T1000 (cell line): ENCODE measurements at regions not wholly inside any gene's neighbourhood (a gene's known extent, or its start where the extent isn't known, plus 50 kb on each side); places are given as distances from the start of the nearest gene placed in this dataset.

Experiments used
- DNase-seq: peaks from one replicate; lab custom pipeline; 2025; ENCODE audit warnings: mixed read lengths; lab: John Stamatoyannopoulos, UW

DNA sequence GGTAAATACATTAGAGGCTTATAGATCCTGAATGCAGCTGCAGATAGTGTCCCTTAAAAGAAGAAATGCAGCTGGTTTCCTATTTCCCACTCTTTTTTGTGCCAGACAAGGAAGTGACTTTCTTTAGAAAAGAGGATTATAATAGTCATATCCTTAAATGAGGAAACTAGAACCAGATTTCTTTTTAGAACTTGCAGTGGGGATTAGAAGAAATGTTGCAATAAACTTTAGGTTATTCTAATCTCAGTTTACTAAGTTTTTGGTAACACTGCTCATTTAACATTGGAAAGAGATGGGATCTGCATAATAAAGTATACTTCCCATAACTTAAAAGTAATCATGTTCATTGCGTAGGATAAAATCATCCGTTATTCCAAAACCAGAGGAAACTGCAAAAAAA is 101.9 kb downstream of the SLIT2 start:
- DNase-seq: no peak

DNA sequence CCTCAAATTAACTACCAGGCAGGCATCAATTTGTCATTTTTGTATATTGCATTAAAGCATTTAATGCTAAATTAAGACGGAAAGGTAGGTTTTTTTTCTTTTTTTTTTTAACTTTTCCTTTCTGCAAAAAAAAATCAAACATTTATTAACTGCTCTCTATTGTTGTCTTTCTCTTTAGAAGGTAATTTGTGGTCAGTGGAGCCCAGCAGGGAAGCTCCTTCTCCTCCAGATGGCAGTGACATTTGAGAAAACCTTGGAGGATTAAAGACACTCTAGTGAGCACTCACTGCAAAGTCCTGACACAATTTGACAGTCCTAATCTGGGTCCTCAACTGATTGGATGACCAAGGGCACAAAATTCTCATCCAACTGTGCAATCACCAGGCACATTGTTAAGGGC is 102.4 kb downstream of the SLIT2 start:
- DNase-seq: no peak

DNA sequence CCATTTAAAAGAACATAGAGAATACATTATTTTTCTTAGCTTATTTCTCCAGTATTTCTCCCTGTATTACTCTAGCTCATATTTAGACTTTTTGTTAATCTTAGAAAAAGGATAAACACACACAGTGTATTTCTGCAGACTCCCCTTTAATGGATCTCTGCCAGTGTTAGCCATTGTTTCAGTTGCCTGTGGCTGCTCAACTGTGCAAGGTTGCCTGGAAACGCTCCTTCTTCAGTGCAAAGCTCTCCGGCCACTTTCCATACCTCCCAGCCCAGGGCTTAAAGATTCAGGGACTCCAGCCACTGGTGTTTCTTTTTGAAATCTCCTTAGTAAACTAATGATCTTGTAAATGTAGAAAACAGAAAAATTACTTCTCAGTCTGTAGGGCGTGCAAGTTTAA is 104.9 kb downstream of the SLIT2 start:
- no peak for DNase-seq

DNA sequence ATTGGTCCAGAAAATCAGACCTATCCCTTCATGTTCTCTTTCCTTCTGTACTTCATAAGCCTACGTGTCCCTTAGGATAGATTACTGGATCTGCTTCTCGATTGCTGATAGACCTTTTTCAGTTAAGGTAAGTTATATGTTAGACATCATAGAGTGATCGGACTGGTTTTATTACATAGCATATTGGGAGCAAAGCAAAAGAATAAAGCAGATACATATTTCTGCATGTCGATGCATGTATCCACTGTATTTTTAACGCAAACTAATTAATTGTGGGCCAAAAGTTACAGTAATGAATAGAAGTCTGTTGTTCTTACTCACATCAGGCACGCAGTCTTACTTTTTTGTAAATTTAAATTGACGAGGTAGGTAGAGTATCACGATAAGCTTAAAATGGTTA is 106.4 kb downstream of the SLIT2 start:
- no peak for DNase-seq

DNA sequence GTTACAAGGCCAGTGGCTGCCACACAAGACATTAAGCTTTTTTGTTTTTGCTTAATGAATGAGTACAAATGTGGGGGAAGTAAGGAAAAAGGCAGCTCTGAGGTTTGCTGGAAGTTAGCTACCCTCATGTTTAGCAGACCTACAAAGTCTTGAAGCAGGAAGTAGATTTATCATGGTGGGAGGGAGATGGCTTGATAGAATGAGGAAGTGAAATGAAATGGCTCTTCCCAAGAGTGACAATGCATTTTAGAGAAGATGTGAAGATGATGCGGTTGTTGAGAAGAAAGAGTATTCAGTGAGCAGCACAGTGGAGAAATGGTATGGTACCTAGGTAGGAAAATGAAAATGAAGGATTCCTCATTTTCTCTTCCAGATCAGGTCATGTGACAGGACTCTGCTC is 108.0 kb downstream of the SLIT2 start:
- no peak for DNase-seq

DNA sequence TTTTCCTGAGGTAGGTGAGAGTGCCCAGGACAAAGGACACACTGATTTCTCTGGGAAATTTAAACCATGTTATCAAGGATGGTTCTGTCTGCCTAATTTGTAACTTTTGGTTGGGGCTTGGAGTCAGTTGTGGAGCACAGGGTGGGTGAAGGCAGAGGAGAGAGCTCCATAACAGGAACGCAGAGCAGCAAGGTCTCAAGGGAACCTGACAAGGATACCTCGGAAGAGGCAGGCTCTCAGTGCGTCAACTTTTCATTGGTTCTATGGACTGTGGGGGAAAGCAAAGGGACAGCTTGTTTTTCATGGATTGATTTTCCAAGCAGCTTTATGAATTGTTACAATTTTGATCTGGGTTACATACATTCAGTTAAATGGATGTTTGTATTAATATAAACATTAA is 110.4 kb downstream of the SLIT2 start:
- no peak for DNase-seq

DNA sequence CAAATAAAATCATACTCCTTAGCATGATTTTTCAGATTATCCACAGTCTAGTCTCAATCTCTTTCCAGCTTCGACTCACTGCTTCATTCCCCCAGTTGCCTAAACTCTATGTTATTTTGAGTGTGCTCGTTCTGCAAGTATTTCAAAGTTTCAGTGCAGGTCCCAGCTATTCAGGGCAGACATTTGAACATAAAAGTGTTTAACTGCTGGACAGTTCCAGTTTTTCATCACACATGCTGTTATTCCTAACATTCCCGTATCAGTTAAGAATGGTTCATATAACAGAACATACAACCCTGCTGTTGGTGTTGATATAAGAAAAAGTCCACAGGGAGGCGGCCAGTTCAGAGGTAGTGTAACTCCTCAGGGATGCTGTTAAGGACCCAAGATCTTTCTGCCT is 113.3 kb downstream of the SLIT2 start:
- DNase-seq: no peak

DNA sequence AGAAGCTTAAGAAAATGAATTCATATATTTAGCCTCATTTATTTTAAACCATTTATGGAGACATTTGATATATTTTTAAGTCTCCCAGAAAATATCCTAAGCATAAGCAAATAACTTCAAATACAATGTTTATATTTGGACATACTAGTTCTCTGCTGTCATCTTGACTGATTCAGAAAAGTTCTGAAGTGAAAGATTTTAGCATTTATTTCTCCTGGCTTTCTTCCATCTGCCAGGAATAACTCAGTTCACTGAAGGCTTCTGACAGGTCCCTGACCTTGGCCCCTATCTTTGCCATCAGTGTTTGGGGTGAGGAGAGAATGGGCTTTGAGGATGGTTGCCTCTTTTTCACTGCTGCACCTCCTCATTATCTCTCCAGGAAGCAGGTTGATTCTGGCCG is 115.7 kb downstream of the SLIT2 start:
- DNase-seq: no peak

DNA sequence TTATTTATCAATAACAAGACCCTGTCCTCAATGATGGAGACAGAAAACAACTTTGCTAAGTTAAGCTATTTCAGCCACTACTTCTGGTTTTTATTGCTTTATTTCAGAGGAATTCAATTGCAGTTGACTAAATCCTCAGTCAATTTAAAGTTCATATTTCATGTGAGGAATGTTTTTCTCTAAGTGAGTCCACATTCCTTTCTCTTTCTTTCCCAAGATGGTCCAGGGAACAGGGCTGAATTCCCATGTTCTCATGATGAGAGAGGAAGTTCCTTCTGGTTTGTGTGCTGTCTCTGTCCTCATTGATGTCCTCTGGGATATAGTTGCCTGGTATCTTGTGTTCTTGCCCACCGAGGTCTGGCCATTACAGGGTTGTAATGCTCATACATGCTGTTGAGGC is 117.2 kb downstream of the SLIT2 start:
- DNase-seq: no peak

DNA sequence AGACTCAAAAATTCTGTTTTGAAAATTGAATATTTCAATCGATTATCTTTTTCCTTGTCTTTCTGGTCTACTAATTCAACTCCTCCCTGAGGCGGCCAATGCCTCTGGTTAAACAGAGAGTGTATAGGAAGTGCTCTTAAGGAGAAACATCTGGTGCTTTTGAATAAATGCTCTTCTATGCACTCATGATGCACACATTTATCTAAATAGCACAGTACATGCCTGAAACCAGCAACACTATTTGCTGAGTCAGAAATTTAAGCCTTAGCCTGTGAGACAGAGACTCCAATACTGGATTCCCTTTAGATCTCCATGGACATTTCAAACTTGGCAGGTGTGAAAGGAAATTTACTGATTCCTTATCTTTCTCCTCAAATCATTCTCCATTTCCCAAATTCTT is 118.6 kb downstream of the SLIT2 start:
- DNase-seq: no peak

DNA sequence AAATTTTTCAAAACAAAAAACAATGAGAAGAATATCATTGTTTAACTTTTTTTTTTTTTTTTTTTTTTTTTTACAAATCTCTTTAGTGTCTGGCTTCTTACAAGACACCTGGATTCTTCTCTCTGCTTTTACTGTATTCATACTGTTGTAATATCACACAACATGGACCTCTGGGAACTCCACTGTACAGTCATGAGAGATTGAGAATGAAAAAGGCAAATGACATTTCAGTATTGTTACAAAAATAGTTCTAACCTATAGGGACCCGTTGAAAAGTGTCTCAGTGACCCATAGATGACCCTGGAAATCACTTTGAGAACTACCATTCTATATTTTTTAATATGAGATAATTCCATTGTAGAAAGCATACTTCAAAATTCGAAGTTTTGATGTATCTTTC is 124.4 kb downstream of the SLIT2 start:
- DNase-seq: no peak

DNA sequence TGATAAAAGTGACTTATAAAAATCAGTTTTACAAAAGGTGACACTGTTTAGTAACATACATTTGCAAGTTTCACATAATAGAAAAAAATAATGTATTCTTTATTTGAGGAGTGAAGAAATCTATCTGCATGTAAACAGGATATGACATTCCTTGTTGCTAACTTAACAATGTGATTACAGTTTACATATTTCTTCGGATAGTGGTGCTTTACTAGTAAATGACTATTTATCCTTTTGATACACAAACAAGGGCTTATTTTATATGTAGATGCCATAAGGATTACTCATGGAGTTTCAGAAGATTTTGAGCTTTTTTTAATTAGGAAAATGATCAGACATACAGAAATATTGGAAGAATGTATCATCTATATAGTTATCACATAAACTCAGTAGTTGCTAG is 126.5 kb downstream of the SLIT2 start:
- no peak for DNase-seq

DNA sequence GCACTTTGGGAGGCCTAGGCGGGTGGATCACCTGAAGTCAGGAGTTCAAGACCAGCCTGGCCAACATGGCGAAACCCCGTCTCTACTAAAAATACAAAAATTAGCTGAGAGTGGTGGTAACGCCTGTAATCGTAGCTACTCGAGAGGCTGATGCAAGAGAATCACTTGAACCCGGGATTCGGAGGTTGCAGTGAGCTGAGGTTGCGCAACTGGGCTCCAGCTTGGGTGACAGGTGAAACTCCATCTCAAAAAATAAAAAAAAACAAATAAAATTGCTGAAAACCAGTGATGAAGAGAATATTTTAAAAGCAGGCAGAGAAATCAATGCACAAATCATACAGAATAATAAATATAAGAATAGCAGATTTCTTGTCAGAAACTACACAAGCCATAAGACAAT is 129.3 kb downstream of the SLIT2 start:
- no peak for DNase-seq

DNA sequence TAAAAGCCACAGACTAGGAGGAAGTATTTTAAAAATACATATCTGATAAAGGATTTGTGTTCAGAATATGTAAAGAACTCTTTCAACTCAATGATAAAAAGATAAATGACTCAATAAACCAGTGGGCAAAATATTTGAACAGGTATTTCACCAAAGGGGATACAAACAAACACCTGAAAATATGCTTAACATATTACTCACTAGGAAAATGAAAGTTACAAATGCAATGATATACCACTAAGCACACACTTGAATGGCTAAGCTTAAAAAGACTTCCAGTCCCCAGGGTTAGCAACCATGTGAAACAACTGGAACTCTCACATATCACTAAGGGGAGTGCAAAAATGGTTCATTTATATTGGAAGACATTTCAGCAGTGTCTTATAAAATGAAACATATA is 131.6 kb downstream of the SLIT2 start:
- DNase-seq: no peak

DNA sequence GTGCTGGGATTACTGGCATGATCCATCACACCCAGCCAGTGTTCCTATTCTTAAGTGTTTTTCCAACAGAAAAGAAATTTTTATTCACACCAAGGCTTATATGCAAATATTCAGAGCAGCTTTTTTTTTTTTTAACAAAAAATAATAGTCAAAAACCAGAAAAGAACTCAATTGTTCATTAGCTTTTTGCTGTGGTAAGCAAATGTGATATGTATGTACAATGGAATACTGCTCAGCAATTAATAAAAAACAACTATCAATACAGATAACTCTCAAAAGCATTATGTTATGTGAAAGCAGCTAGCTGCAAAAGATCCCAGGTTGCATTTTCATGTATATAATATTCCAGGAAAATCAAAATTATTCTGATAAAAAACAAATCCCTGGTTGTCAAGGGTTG is 132.3 kb downstream of the SLIT2 start:
- no peak for DNase-seq

DNA sequence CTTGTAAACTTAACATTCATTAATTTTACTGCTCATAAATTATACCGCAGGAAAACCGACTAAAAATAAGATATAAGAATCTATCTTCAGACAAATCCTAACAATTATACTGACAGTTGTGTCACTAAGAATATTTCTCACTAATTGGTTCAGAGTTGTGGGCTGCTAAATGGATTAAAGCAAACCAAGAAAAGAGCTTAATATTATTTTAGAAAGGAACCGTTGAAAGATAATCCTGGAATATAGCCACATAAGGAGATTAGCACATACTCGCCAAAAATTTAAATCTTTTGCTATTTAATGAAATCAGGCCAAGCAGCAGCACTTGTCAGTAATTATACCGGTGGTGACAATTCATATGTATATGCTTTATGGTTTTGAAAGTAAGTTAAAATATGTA is 132.8 kb downstream of the SLIT2 start:
- no peak for DNase-seq

DNA sequence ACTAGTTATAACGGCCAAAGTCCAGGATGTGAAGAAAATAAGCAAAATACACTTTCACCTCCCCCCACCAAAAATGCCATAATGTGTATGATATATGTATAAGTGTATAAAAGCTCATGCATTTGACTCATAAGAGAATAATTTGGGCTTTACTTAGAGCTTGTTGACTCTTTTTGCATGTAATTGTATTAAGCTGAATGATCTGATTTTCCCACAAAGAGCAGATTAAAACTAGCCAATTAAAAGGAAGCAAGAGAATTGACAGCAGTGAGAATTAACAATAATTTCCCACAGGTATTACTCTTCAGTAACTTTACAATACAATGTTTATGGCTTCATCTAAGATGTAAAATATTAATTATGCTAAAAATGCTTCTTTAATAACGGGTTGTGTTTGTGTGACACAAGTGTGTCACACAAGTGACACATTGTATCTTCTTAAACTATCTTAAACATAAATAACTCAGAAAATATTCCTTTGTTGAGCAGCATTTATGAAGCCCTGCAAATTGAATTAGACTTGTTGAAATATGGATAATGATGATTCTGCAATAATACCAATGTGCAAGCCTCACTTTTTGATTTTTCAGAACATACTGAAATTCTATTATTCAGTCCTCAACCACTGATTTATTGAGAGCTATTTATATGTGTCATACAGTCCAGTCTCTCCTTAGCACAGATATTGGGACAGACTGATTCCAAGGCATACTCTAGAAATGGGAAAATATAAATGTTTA is 134.5 kb downstream of the SLIT2 start:
- DNase-seq: no peak

DNA sequence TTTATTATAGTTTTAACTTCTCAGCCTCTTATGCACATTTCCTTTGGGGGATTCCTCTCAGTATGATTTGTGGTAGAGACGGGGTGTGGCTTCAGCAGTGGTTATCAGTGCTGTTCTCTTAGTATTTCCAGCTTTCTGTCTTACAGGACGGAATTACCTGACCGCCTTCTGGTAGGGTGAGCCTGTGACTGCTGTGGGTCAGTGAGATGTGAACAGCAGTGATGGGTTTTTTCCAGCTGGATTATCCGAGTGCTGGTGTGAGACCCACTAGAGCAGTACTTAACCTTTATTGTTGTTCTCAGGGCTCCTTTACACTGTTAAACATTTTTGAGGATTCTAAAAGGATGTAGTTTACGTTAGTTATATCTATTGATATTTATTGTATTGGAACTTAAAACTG is 135.2 kb downstream of the SLIT2 start:
- no peak for DNase-seq

DNA sequence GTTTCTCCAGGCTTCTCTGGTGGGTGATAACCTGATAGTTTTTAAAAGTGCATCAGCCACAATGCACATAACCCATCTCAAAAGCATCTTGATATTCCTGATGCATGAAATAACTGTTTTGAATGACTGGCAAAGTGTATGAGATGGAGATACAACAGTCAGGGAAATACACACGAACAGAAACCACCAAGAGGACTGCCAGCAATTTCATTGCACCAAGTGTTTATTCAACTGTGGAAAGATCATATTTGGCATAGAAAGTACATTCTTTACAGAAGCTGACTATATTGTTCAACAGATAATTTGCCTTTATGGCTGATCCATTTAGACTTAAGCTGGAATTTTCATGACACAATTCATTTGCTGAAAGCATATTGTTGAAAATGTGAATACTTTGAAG is 139.5 kb downstream of the SLIT2 start:
- no peak for DNase-seq

DNA sequence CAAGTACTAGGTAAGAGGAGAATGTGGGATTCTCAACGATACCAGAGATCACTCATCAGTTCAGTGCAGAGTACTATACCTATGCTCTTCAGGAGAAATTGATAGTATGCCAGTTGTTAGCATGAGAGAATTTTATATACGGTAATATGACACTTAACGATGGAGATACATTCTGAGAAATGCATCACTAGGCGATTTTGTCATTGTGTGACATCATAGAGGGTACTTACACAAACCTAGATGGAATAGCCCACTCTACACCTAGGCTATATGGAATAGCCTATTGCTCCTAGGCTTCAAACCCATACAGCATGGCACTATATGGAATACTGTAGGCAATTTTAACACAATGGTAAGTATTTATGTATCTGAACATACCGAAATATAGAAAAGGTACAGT is 140.2 kb downstream of the SLIT2 start:
- no peak for DNase-seq

DNA sequence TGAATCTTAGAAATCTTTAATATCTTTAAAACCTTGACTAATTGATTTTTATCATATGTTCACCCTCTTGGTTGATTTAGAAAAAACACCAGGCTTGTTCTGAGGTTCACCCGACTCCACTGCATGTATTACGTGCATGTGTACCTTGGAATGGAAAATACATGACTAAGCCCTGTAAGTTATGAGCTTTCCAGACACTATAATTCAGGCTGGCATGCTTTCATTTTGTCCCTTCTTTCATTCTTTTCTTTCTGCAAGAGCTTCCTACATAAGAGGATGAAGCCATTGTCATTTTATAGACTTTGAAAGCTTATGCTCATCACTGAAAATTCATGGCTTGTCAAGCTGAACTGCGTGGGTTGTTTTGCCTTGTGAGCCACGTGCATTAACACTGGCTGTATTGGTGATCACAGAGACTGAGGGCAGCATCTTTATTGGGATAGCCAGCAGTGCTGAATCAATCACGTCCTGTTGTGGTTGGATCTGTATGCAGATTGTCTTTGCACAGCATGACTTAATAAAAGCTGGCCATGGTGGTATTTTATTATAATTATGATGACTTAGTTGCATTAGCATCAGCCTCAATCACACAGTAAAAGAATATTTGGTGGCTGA is 141.9 kb downstream of the SLIT2 start:
- no peak for DNase-seq

DNA sequence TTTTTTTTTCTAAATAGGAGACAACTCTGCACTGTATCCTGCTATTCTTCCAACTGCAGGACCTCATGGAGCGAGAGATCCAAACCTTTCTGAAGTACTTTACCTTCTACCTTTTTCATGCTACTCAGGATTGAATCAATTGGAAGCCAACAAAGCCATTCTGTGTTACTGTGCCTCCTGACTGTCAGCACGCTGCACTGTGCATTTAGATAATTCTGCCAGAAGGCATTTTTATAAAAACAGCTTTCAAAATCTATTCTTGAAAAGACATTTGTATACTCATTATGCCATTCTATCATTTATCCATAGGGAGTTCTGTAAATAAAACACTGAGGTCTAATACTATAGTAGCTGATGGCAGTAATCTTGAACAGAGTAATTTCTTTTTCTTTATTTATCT is 142.8 kb downstream of the SLIT2 start:
- no peak for DNase-seq

DNA sequence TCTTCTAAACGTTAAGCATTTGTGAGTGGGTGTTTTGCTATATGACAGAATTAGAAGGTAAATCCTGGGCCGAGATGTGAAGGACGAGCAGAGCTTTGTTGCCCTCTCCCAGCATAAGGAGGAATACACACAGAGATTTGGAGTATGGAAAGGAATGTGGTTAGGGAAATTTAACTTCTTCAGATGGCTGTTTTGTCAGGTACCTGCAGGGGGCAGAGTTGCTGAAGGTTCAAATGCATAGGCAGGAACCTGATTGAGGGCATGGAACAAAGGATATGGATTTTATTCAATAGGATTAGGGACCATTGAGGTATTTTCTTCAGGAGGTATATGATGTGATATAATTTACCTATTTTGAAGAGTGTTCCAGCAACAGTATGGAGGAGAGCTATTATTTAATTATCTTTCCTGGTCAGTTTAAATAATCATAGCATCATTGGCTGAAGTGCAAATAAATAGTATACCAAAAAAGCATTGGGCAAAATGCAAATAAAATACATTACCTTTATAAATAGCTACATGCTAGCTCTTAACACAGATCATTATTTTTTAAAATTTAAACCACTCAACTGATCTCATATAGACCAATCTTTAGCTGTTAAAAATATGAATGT is 143.6 kb downstream of the SLIT2 start:
- no peak for DNase-seq

DNA sequence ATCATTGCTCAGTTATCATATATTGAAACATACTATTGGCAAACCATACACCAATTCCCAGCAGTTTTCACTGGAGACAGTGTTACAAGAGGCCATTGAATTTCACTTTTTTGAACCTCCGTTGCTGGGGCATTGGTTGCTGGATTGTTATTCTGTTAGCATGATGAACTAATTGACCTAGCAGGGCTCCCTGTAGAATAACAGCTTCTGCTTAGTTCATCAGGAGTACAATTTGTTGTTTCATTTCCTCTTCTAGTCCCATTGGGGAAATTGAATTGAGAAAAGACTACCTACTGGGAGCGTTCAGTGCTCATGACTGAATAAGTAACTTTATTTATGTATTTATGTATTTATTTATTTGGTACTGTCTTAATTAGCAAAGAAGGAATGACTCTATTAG is 151.6 kb downstream of the SLIT2 start:
- no peak for DNase-seq
